ENCODE measurements at regions not wholly inside any gene's neighbourhood (a gene's known extent, or its start where the extent isn't known, plus 50 kb on each side); places are given as distances from the start of the nearest gene placed in this dataset.

GRCh38 chr16:86963600-86964575, 353.3 kb downstream of the C16orf95 start:
- Mint-ChIP-seq H3K36me3 (no peaks in the 10 kb centered on the region), H3K4me1 (no peaks in the 10 kb centered on the region), H3K9me3 (no peaks in the 10 kb centered on the region), H3K27me3 (ENCODE audit: low read depth) (no peaks in the 10 kb centered on the region), H3K27ac (no peak overlapping the region), H3K4me3 (no peak overlapping the region)
- TF ChIP-seq EMX1 (CRISPR knock-in tag; IDR thresholded peaks at IDR 0.05), result no peak
- no peak for TF ChIP-seq GTF2I (CRISPR knock-in tag; conservative IDR thresholded peaks at IDR 0.05)
- DNase-seq (ENCODE audit: low spot score), result no peak
- ChIA-PET POLR2A (no interaction called here), CTCF (no interaction called here)
- ATAC-seq, result no peak

GRCh38 chr16:86964796-86965241, 352.4 kb downstream of the C16orf95 start:
- Mint-ChIP-seq H3K4me3 (no peak overlapping the region), H3K36me3 (no peaks in the 10 kb centered on the region)
- no peak for DNase-seq (ENCODE audit: low spot score)

GRCh38 chr16:86965331-86965730, 351.9 kb downstream of the C16orf95 start:
- no peaks in the 10 kb centered on the region for H3K27me3 Mint-ChIP-seq (ENCODE audit: low read depth)
- H3K4me1 Mint-ChIP-seq, result no peaks in the 10 kb centered on the region
- ChIA-PET CTCF (interaction anchor here (0.7 to 1.1 kb wide), 2 partner anchors 19 to 88 kb away, joined by 3 to 4 read pairs; no protein-coding TSS in a partner anchor), POLR2A (no interaction called here)
- no peak overlapping the region for H3K27ac Mint-ChIP-seq
- no peak overlapping the region for H3K4me3 Mint-ChIP-seq
- ATAC-seq (no peak), DNase-seq (ENCODE audit: low spot score) (no peak)
- H3K36me3 Mint-ChIP-seq, result no peaks in the 10 kb centered on the region
- H3K9me3 Mint-ChIP-seq, result peaks cover 6% of the 10 kb centered on the region
- TF ChIP-seq NFE2L1 (CRISPR knock-in tag; IDR thresholded peaks at IDR 0.05), result no peak
- TF ChIP-seq USF2 (CRISPR knock-in tag; IDR thresholded peaks at IDR 0.05), result no peak
- no peak for TF ChIP-seq SOX15 (CRISPR knock-in tag; IDR thresholded peaks at IDR 0.05)
- no peak for TF ChIP-seq IRF2 (CRISPR knock-in tag; IDR thresholded peaks at IDR 0.05; ENCODE audit: borderline replicate concordance, low read depth)
- TF ChIP-seq TEAD1 (CRISPR knock-in tag; IDR thresholded peaks at IDR 0.05), result no peak
- no peak for TF ChIP-seq ZNF281 (CRISPR knock-in tag; IDR thresholded peaks at IDR 0.05)
- TF ChIP-seq CREM (CRISPR knock-in tag; IDR thresholded peaks at IDR 0.05), result no peak
- no peak for TF ChIP-seq KAT7 (CRISPR knock-in tag; IDR thresholded peaks at IDR 0.05; ENCODE audit: borderline replicate concordance)
- no peak for TF ChIP-seq MYBL2 (CRISPR knock-in tag; IDR thresholded peaks at IDR 0.05)
- no peak for TF ChIP-seq MLX (CRISPR knock-in tag; IDR thresholded peaks at IDR 0.05)
- no peak for TF ChIP-seq SP1 (CRISPR knock-in tag; conservative IDR thresholded peaks at IDR 0.05)

More at GRCh38 chr16:86964796-86965241, 352.4 kb downstream of the C16orf95 start:
- Mint-ChIP-seq H3K27ac (no peak overlapping the region), H3K9me3 (peaks cover 2% of the 10 kb centered on the region), H3K27me3 (ENCODE audit: low read depth) (no peaks in the 10 kb centered on the region), H3K4me1 (no peaks in the 10 kb centered on the region)
- ChIA-PET CTCF (interaction anchor here (0.7 to 1.1 kb wide), 2 partner anchors 19 to 88 kb away, joined by 3 to 4 read pairs; no protein-coding TSS in a partner anchor), POLR2A (no interaction called here)
- ATAC-seq, result no peak
- TF ChIP-seq ZMAT4 (CRISPR knock-in tag; IDR thresholded peaks at IDR 0.05) (no peak), ZNF138 (CRISPR knock-in tag; conservative IDR thresholded peaks at IDR 0.05) (no peak), ZNF423 (CRISPR knock-in tag; IDR thresholded peaks at IDR 0.05) (no peak), AR (CRISPR knock-in tag; IDR thresholded peaks at IDR 0.05) (no peak), MAX (CRISPR knock-in tag; IDR thresholded peaks at IDR 0.05) (no peak), TCF7 (CRISPR knock-in tag; IDR thresholded peaks at IDR 0.05; ENCODE audit: low read depth) (no peak), ZNF317 (CRISPR knock-in tag; IDR thresholded peaks at IDR 0.05; ENCODE audit: borderline replicate concordance, low read depth) (no peak)
